Heart right ventricle (tissue), 16 donors: ENCODE measurements at regions not wholly inside any gene's neighbourhood (a gene's known extent, or its start where the extent isn't known, plus 50 kb on each side); places are given as distances from the start of the nearest gene placed in this dataset.

ENCODE experiments used
- ATAC-seq, 8 donors: fragments of 200-7000 bp; cut with Tn5 transposase; one replicate each; pipeline ENCODE4 v1.9.1; 2020; ENCODE audit warnings: mild to moderate bottlenecking in 8 of 8, moderate library complexity in 8 of 8, moderate number of reproducible peaks in 1 of 8
- DNase-seq, 2 donors: peaks; one replicate each; pipeline ENCODE4 v3.0.0-alpha.2; 2020
- H3K27ac ChIP-seq, 10 donors: fragments of 200-600 bp; sonication (generic) in 2 of 10; one replicate each; pipeline versions ENCODE4 v1.5.0 to v1.8.0; 2020 to 2022; ENCODE audit warnings: mild to moderate bottlenecking in 3 of 10
- H3K27me3 ChIP-seq, 7 donors: fragments of 200-600 bp; one replicate each; pipeline ENCODE4 v1.8.0; 2021 to 2022; ENCODE audit warnings: mild to moderate bottlenecking in 2 of 7
- H3K36me3 ChIP-seq, 9 donors: fragments of 200-600 bp; sonication (generic) in 1 of 9; one replicate each; pipeline versions ENCODE4 v1.5.0 to v1.8.0; 2020 to 2022; ENCODE audit warnings: mild to moderate bottlenecking in 2 of 9
- H3K4me1 ChIP-seq, 9 donors: fragments of 200-600 bp; sonication (generic) in 1 of 9; one replicate each; pipeline versions ENCODE4 v1.5.0 to v1.8.0; 2020 to 2022; ENCODE audit warnings: mild to moderate bottlenecking in 4 of 9
- H3K4me3 ChIP-seq, 10 donors: fragments of 200-600 bp; sonication (generic) in 2 of 10; one replicate each; pipeline versions ENCODE4 v1.5.0 to v1.8.0; 2020 to 2022; ENCODE audit warnings: mild to moderate bottlenecking in 7 of 10, moderate library complexity in 2 of 10
- H3K9me3 ChIP-seq, 11 donors: fragments of 200-600 bp in 10 of 11; sonication (generic) in 2 of 11; one replicate each; pipeline versions ENCODE4 v1.5.0 to v1.8.0; 2013 to 2022; ENCODE audit warnings: mild to moderate bottlenecking in 2 of 11, control low read depth in 1 of 11, moderate library complexity in 1 of 11
- CTCF ChIP-seq, 9 donors: fragments of 200-600 bp; sonication (generic) in 2 of 9; IDR thresholded peaks; one replicate each; pipeline versions ENCODE4 v1.5.0 to v1.8.0; 2021 to 2022; ENCODE audit warnings: antibody characterized with exemption in 9 of 9, mild to moderate bottlenecking in 5 of 9, moderate library complexity in 1 of 9
- WGBS, 2 donors: extraction: QIAGEN DNeasy Blood & Tissue Kit; methylation state at CpG; one replicate each; pipeline ENCODE4 v1.1.7; 2013; ENCODE audit warnings: inconsistent platforms in 1 of 2; 5-methylcytosine and 5-hydroxymethylcytosine counted together
- intact Hi-C, 10 donors: fragments of 100-400 bp; cut with DNase I; formaldehyde crosslinking; loops; one replicate each; pipeline versions ENCODE4 v1.11.1 to v1.14.2; 2022
- donor health status: Arrhythmogenic right ventricular cardiomyopathy.
- donor health status: ischemic (EF 13 %, LVEDD 7.1; RV severe dilation, severe dysfunction).
- donor health status: healthy with polysubstance abuse.
- donor health status: DM: no; HTN: yes; CAD: no.
- donor health status: DM: no; HTN: no; CAD: no.
- donor health status: ischemic (EF 25% LVEDD 6.9; RV normal size, moderate dysfunction).
- donor health status: ischemic (EF 25% LVEDD 5.7; RV mildly dilated, moderate dysfunction).
- donor health status: healthy.
- donor health status: DM: yes; HTN: yes; CAD: no.
- donor health status: Ischemic cardiomyopathy.
- donor health status: ischemic (EF 35%, LVEDD 5.7; RV mildly dilated, moderate dysfunction).
- donor health status: nonischemic (EF 11% LVEDD 7.7; RV severe dilation, severe dysfunction).
- donor health status: DM: yes; HTN: yes; CAD: no.
- donor health status: PGD.
- donor health status: ischemic (EF 29% LVEDD 5.4; RV normal size, mild dysfunction).
- donor health status: nonischemic (EF 23%, LVEDD 6.1; RV moderate dilation, normal function).

- DNase-seq (no peak), ATAC-seq (no peak)
- intact Hi-C loops, result loop anchor here in 1 of 10 donors (5.0 kb wide), 1 partner anchor 52 kb away; no protein-coding TSS in a partner anchor
- H3K4me1 ChIP-seq, result peaks cover 0 to under 1% (median 0%) of the 10 kb centered on the region in 9 donors
- no peaks in the 10 kb centered on the region for H3K27me3 ChIP-seq
- no peak for TF ChIP-seq CTCF (IDR thresholded peaks at IDR 0.05)
- WGBS, 2 donors, result 93 to 99% methylated on average over 4 of the region's 4 CpGs
- H3K9me3 ChIP-seq, result no peaks in the 10 kb centered on the region
- no peak overlapping the region for H3K27ac ChIP-seq
- peaks cover 0 to 3% (median 0%) of the 10 kb centered on the region in 9 donors for H3K36me3 ChIP-seq
- H3K4me3 ChIP-seq, result no peak overlapping the region
Observed at GRCh38 chr21:43354666-43355065, 72.3 kb downstream of the SIK1 start.

GRCh38 chr21:43354026-43354420, 72.9 kb downstream of the SIK1 start:
- Histone ChIP-seq H3K27me3 (no peaks in the 10 kb centered on the region), H3K9me3 (no peaks in the 10 kb centered on the region), H3K36me3 (peaks cover 0 to 3% (median 0%) of the 10 kb centered on the region in 9 donors), H3K4me1 (peaks cover 0 to 7% (median 5%) of the 10 kb centered on the region in 9 donors), H3K4me3 (no peak overlapping the region), H3K27ac (peak overlapping the region in 1 of 10 donors; percentile 69)
- DNase-seq, result no peak
- 93 to 96% methylated on average over 14 of the region's 14 CpGs for WGBS, 2 donors
- no peak for TF ChIP-seq CTCF (IDR thresholded peaks at IDR 0.05)
- ATAC-seq, result no peak
- intact Hi-C loops, result no loop called here

- DNase-seq (peak in 1 of 2 donors; percentile 10), ATAC-seq (peak in 1 of 8 donors; percentile 11)
- H3K27ac ChIP-seq, result peak overlapping the region in 1 of 10 donors; percentile 69
- H3K9me3 ChIP-seq, result no peaks in the 10 kb centered on the region
- peaks cover 0 to 3% (median 0%) of the 10 kb centered on the region in 9 donors for H3K36me3 ChIP-seq
- peaks cover 3 to 13% (median 9%) of the 10 kb centered on the region in 9 donors for H3K4me1 ChIP-seq
- intact Hi-C loops, result no loop called here
- no peak overlapping the region for H3K4me3 ChIP-seq
- no peak for TF ChIP-seq CTCF (IDR thresholded peaks at IDR 0.05)
- no peaks in the 10 kb centered on the region for H3K27me3 ChIP-seq
- 92 to 97% methylated on average over 28 of the region's 28 CpGs for WGBS, 2 donors
Observed at GRCh38 chr21:43353282-43354025, 73.5 kb downstream of the SIK1 start.

GRCh38 chr21:43352568-43353281, 74.2 kb downstream of the SIK1 start:
- WGBS, 2 donors, result 93 to 96% methylated on average over 16 of the region's 16 CpGs
- Histone ChIP-seq H3K4me1 (peaks cover 8 to 19% (median 15%) of the 10 kb centered on the region in 9 donors), H3K27ac (peak overlapping the region in 1 of 10 donors; percentile 69), H3K4me3 (no peak overlapping the region), H3K36me3 (no peaks in the 10 kb centered on the region), H3K9me3 (no peaks in the 10 kb centered on the region), H3K27me3 (no peaks in the 10 kb centered on the region)
- TF ChIP-seq CTCF (IDR thresholded peaks at IDR 0.05), result no peak
- ATAC-seq (no peak), DNase-seq (no peak)
- intact Hi-C loops, result no loop called here
